ENCODE measurements at regions not wholly inside any gene's neighbourhood (a gene's known extent, or its start where the extent isn't known, plus 50 kb on each side); places are given as distances from the start of the nearest gene placed in this dataset.
A peak's percentile ranks its signal among the peaks of the same experiment; 100 is the strongest.
"Not testable (repeated sequence)": the region's sequence is repeated elsewhere in the genome, so short reads cannot be mapped to it uniquely, and the experiment has no call there.

DNA sequence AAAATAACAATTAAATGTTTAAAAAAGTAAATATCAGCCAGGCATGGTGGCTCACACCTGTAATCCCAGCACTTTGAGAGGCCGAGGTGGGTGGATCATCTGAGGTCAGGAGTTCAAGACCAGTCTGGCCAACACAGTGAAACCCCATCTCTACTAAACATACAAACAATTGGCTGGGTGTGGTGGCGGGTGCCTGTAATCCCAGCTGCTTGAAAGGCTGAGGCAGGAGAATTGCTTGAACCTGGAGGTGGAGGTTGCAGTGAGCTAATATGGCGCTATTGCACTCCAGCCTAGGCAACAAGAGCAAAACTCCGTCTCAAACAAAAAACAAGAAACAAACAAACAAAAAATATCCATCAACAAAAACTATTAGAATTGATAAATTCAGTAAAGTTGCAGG lies 77.5 kb downstream of the SNX5 start:
- peaks cover 12% of the 10 kb centered on the region for H3K4me1 ChIP-seq (ENCODE audit: low read length)
- not testable (repeated sequence) for H3K4me3 ChIP-seq (ENCODE audit: low read length); H3K27ac ChIP-seq (ENCODE audit: low read length); H2AFZ ChIP-seq (ENCODE audit: low read depth, low read length); H3K27me3 ChIP-seq (ENCODE audit: low read depth, low read length); H3K9ac ChIP-seq (ENCODE audit: low read length); H3K79me2 ChIP-seq (ENCODE audit: low read length); H3K36me3 ChIP-seq (replicated peaks; ENCODE audit: low read depth, low read length); H4K20me1 ChIP-seq (ENCODE audit: insufficient read depth, low read length); H3K4me2 ChIP-seq (ENCODE audit: low read length); H3K9me3 ChIP-seq (ENCODE audit: insufficient read depth, low read length)

DNA sequence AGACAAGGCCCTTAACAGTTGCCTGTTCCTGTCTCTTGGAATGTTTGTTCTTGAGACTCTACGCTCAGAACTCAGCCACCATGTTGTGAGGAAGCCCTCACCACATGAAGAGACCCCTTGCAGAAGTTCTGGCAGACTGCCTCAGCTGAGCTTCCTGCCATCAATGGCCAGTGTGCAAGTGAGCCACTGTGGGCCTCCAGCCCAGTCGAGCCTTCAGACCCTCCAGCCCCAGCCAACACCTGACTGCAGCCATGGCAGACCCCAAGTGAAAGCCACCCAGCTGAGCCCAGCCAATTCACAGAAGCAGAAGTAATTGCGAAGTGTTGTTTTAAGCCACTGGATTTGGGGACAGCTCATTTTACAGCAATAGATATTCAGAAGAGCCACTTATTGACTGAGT lies 78.3 kb downstream of the SNX5 start:
- Histone ChIP-seq H3K4me1 (ENCODE audit: low read length) (peaks cover 4% of the 10 kb centered on the region), H3K27ac (ENCODE audit: low read length) (no peak overlapping the region), H3K79me2 (ENCODE audit: low read length) (no peaks in the 10 kb centered on the region), H3K36me3 (replicated peaks; ENCODE audit: low read depth, low read length) (no peaks in the 10 kb centered on the region), H3K9me3 (ENCODE audit: insufficient read depth, low read length) (peaks cover 6% of the 10 kb centered on the region; the same call in 1 of the 2 replicates), H3K9ac (ENCODE audit: low read length) (no peak overlapping the region), H3K27me3 (ENCODE audit: low read depth, low read length) (0 out of 2 replicates have a peak, but pooled peaks cover under 1% of the 10 kb centered on the region), H3K4me3 (ENCODE audit: low read length) (no peak overlapping the region), H3K4me2 (ENCODE audit: low read length) (no peak overlapping the region), H4K20me1 (ENCODE audit: insufficient read depth, low read length) (no peaks in the 10 kb centered on the region), H2AFZ (ENCODE audit: low read depth, low read length) (no peak overlapping the region)
- TF ChIP-seq, protein P1, sequence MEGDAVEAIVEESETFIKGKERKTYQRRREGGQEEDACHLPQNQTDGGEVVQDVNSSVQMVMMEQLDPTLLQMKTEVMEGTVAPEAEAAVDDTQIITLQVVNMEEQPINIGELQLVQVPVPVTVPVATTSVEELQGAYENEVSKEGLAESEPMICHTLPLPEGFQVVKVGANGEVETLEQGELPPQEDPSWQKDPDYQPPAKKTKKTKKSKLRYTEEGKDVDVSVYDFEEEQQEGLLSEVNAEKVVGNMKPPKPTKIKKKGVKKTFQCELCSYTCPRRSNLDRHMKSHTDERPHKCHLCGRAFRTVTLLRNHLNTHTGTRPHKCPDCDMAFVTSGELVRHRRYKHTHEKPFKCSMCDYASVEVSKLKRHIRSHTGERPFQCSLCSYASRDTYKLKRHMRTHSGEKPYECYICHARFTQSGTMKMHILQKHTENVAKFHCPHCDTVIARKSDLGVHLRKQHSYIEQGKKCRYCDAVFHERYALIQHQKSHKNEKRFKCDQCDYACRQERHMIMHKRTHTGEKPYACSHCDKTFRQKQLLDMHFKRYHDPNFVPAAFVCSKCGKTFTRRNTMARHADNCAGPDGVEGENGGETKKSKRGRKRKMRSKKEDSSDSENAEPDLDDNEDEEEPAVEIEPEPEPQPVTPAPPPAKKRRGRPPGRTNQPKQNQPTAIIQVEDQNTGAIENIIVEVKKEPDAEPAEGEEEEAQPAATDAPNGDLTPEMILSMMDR (IDR thresholded peaks at IDR 0.05; ENCODE audit: low read depth, low read length): no peak
- no peak for TF ChIP-seq EZH2phosphoT487 (IDR thresholded peaks at IDR 0.05; ENCODE audit: low read depth)

DNA sequence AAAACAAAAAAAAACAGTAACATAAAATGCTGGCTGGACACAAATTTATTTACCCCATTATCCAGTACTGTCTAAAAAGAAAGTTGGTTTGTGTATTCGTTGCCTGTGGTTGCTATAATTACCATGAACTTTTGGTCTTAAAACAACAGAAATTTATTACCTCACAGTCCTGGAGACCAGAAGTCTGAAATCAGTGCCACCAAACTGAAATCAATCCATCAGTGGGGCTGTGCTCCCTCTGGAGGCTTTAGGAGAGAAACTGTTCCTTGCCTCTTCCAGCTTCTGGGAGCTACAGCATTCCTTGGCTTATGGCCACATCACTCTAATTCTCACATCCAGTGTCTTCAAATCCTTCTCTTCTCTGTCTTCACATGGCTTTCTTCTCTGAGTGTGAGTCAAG lies 79.4 kb downstream of the SNX5 start:
- no peak overlapping the region for H3K4me2 ChIP-seq (ENCODE audit: low read length)
- TF ChIP-seq, protein P1 (IDR thresholded peaks at IDR 0.05; ENCODE audit: low read depth, low read length): peak; percentile 23; the same call in 1 of the 2 replicates
- TF ChIP-seq EZH2phosphoT487 (IDR thresholded peaks at IDR 0.05; ENCODE audit: low read depth): no peak
- no peaks in the 10 kb centered on the region for H4K20me1 ChIP-seq (ENCODE audit: insufficient read depth, low read length)
- peaks cover 6% of the 10 kb centered on the region; the same call in 1 of the 2 replicates for H3K9me3 ChIP-seq (ENCODE audit: insufficient read depth, low read length)
- H3K4me1 ChIP-seq (ENCODE audit: low read length): no peaks in the 10 kb centered on the region
- no peak overlapping the region for H3K27ac ChIP-seq (ENCODE audit: low read length)
- 0 out of 2 replicates have a peak, but pooled peaks cover 10% of the 10 kb centered on the region for H3K27me3 ChIP-seq (ENCODE audit: low read depth, low read length)
- no peak overlapping the region for H2AFZ ChIP-seq (ENCODE audit: low read depth, low read length)
- no peaks in the 10 kb centered on the region for H3K36me3 ChIP-seq (replicated peaks; ENCODE audit: low read depth, low read length)
- no peak overlapping the region for H3K4me3 ChIP-seq (ENCODE audit: low read length)
- H3K79me2 ChIP-seq (ENCODE audit: low read length): no peaks in the 10 kb centered on the region
- H3K9ac ChIP-seq (ENCODE audit: low read length): no peak overlapping the region

DNA sequence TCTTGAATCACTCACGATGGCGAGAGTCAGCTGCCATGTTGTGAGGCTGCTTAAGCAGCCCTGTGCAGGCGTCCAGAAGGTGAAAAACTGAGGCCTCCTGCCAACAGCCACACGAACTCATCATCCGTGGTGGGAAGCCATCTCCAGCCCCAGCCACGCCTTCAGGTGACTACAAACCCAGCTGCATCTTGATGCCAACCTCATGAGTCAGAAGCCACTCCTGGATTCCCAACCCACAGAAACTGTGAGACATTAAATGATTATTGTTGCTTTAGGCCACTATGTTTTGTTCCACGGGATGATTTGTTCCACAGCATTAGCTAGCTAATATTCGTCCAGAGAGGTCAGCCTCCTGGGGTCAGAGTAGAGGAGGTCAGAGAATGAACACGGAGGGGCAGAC lies 80.5 kb downstream of the SNX5 start:
- H4K20me1 ChIP-seq (ENCODE audit: insufficient read depth, low read length): no peaks in the 10 kb centered on the region
- H3K27me3 ChIP-seq (ENCODE audit: low read depth, low read length): 0 out of 2 replicates have a peak, but pooled peaks cover 11% of the 10 kb centered on the region
- TF ChIP-seq EZH2phosphoT487 (IDR thresholded peaks at IDR 0.05; ENCODE audit: low read depth): no peak
- TF ChIP-seq, protein P1 (IDR thresholded peaks at IDR 0.05; ENCODE audit: low read depth, low read length): no peak
- no peaks in the 10 kb centered on the region for H3K4me1 ChIP-seq (ENCODE audit: low read length)
- no peaks in the 10 kb centered on the region for H3K36me3 ChIP-seq (replicated peaks; ENCODE audit: low read depth, low read length)
- peaks cover 6% of the 10 kb centered on the region; the same call in 1 of the 2 replicates for H3K9me3 ChIP-seq (ENCODE audit: insufficient read depth, low read length)
- no peak overlapping the region for H3K9ac ChIP-seq (ENCODE audit: low read length)
- H3K4me3 ChIP-seq (ENCODE audit: low read length): no peak overlapping the region
- no peak overlapping the region for H3K27ac ChIP-seq (ENCODE audit: low read length)
- no peaks in the 10 kb centered on the region for H3K79me2 ChIP-seq (ENCODE audit: low read length)
- H3K4me2 ChIP-seq (ENCODE audit: low read length): no peak overlapping the region
- H2AFZ ChIP-seq (ENCODE audit: low read depth, low read length): no peak overlapping the region
